ENCODE measurements at regions not wholly inside any gene's neighbourhood (a gene's known extent, or its start where the extent isn't known, plus 50 kb on each side); places are given as distances from the start of the nearest gene placed in this dataset.

- Histone ChIP-seq H3K36me3 (ENCODE audit: control insufficient read depth, insufficient read depth, low read length) (no peaks in the 10 kb centered on the region), H3K4me3 (replicated peaks; ENCODE audit: low read depth, low read length) (no peak overlapping the region), H3K27me3 (replicated peaks; ENCODE audit: control insufficient read depth, insufficient read depth, low read length) (no peaks in the 10 kb centered on the region)
- no peak for DNase-seq (ENCODE audit: extremely low read depth, insufficient read length)
- no peak for TF ChIP-seq CTCF (IDR thresholded peaks at IDR 0.05; ENCODE audit: insufficient read depth, low read length, poor library complexity, severe bottlenecking)
Measured at GRCh38 chr13:76630629-76631230, 255.5 kb downstream of the KCTD12 start.

GRCh38 chr13:76622315-76623040 is 263.7 kb downstream of the KCTD12 start:
- DNase-seq (ENCODE audit: extremely low read depth, insufficient read length): no peak
- Histone ChIP-seq H3K4me3 (replicated peaks; ENCODE audit: low read depth, low read length) (no peak overlapping the region), H3K36me3 (ENCODE audit: control insufficient read depth, insufficient read depth, low read length) (no peaks in the 10 kb centered on the region), H3K27me3 (replicated peaks; ENCODE audit: control insufficient read depth, insufficient read depth, low read length) (no peaks in the 10 kb centered on the region)
- TF ChIP-seq CTCF (IDR thresholded peaks at IDR 0.05; ENCODE audit: insufficient read depth, low read length, poor library complexity, severe bottlenecking): no peak

GRCh38 chr13:76621705-76622104 is 264.5 kb downstream of the KCTD12 start:
- TF ChIP-seq CTCF (IDR thresholded peaks at IDR 0.05; ENCODE audit: insufficient read depth, low read length, poor library complexity, severe bottlenecking): no peak
- no peaks in the 10 kb centered on the region for H3K27me3 ChIP-seq (replicated peaks; ENCODE audit: control insufficient read depth, insufficient read depth, low read length)
- H3K36me3 ChIP-seq (ENCODE audit: control insufficient read depth, insufficient read depth, low read length): no peaks in the 10 kb centered on the region
- DNase-seq (ENCODE audit: extremely low read depth, insufficient read length): no peak
- no peak overlapping the region for H3K4me3 ChIP-seq (replicated peaks; ENCODE audit: low read depth, low read length)

GRCh38 chr13:76620036-76620435 is 266.2 kb downstream of the KCTD12 start:
- DNase-seq (ENCODE audit: extremely low read depth, insufficient read length): no peak
- Histone ChIP-seq H3K27me3 (replicated peaks; ENCODE audit: control insufficient read depth, insufficient read depth, low read length) (no peaks in the 10 kb centered on the region), H3K36me3 (ENCODE audit: control insufficient read depth, insufficient read depth, low read length) (no peaks in the 10 kb centered on the region), H3K4me3 (replicated peaks; ENCODE audit: low read depth, low read length) (no peak overlapping the region)
- no peak for TF ChIP-seq CTCF (IDR thresholded peaks at IDR 0.05; ENCODE audit: insufficient read depth, low read length, poor library complexity, severe bottlenecking)

- Histone ChIP-seq H3K27me3 (replicated peaks; ENCODE audit: control insufficient read depth, insufficient read depth, low read length) (no peaks in the 10 kb centered on the region), H3K36me3 (ENCODE audit: control insufficient read depth, insufficient read depth, low read length) (no peaks in the 10 kb centered on the region), H3K4me3 (replicated peaks; ENCODE audit: low read depth, low read length) (no peak overlapping the region)
- DNase-seq (ENCODE audit: extremely low read depth, insufficient read length): no peak
- no peak for TF ChIP-seq CTCF (IDR thresholded peaks at IDR 0.05; ENCODE audit: insufficient read depth, low read length, poor library complexity, severe bottlenecking)
Measured at GRCh38 chr13:76619631-76620030, 266.6 kb downstream of the KCTD12 start.

Data from GM06990 (cell line).